A549 (cell line): ENCODE measurements at regions not wholly inside any gene's neighbourhood (a gene's known extent, or its start where the extent isn't known, plus 50 kb on each side); places are given as distances from the start of the nearest gene placed in this dataset.

ENCODE experiments used
- ATAC-seq, 2 experiments: fragments of 200-7000 bp in 1 of 2; fragments of >200 bp in 1 of 2; cut with Nextera tagmentation in 1 of 2; cut with Tn5 transposase in 1 of 2; 3 replicates each; pipeline versions ENCODE4 v1.8.0 to v1.9.1; 2018 to 2020; ENCODE audit warnings: mild to moderate bottlenecking in 1 of 2, moderate library complexity in 1 of 2
- CTCF ChIA-PET: fragments of 300-600 bp; sonication (Branson Sonifier 250); formaldehyde crosslinking; extraction: SDS; loops from one replicate; lab custom pipeline; 2021; ENCODE audit warnings: antibody characterized with exemption, inconsistent platforms; lab: Yijun Ruan, JAX
- POLR2A ChIA-PET: fragments of 350-600 bp; formaldehyde crosslinking; extraction: SDS; loops from one replicate; lab custom pipeline; 2021; ENCODE audit warnings: antibody characterized with exemption, inconsistent platforms; lab: Yijun Ruan, JAX
- DNase-seq, 2 experiments: peaks; one replicate each; pipeline versions ENCODE4 v3.0.0 to v3.0.0-alpha.2; 2011 to 2016; ENCODE audit warnings: low read depth in 1 of 2, low spot score in 1 of 2
- FAIRE-seq: peaks from 2 replicates; lab custom pipeline; 2011; peaks lifted over from hg19 to GRCh38; lab: Jason Lieb, UNC
- H3K27ac ChIP-seq, 2 experiments: fragments of >200 bp; sonication (Bioruptor Twin); formaldehyde crosslinking; 3 replicates each; pipeline ENCODE4 v1.5.1; 2016 to 2017
- H3K4me1 ChIP-seq: fragments of >200 bp; sonication (Bioruptor Twin); formaldehyde crosslinking; 3 replicates; pipeline ENCODE4 v1.6.1; 2016
- H3K4me2 ChIP-seq: fragments of >200 bp; sonication (Bioruptor Twin); formaldehyde crosslinking; 3 replicates; pipeline ENCODE4 v1.6.1; 2016
- H3K4me3 ChIP-seq: fragments of >200 bp; sonication (Bioruptor Twin); formaldehyde crosslinking; 3 replicates; pipeline ENCODE4 v1.5.1; 2016
- H3K9me3 ChIP-seq: fragments of >200 bp; sonication (Bioruptor Twin); formaldehyde crosslinking; 3 replicates; pipeline ENCODE4 v1.6.1; 2016
- BHLHE40 ChIP-seq: IDR thresholded peaks from 2 replicates; pipeline ENCODE4 v1.6.1; 2012; ENCODE audit warnings: low read depth, low read length, inconsistent platforms
- CBX2 ChIP-seq: fragments of 200-600 bp; sonication (generic); IDR thresholded peaks from 2 replicates; pipeline ENCODE4 v1.6.1; 2016; ENCODE audit warnings: low read depth, mild to moderate bottlenecking, borderline replicate concordance
- CBX8 ChIP-seq: fragments of 200-600 bp; sonication (generic); IDR thresholded peaks from 2 replicates; pipeline ENCODE4 v1.6.1; 2016
- HDAC2 ChIP-seq: fragments of 200-600 bp; sonication (generic); IDR thresholded peaks from 2 replicates; pipeline ENCODE4 v1.6.1; 2016
- HEYL ChIP-seq: fragments of 250-450 bp; sonication (Bioruptor Pico); IDR thresholded peaks from 2 replicates; pipeline ENCODE4 v1.8.0; 2021; ENCODE audit warnings: mild to moderate bottlenecking, moderate library complexity
- HOXB13 ChIP-seq: fragments of 250-450 bp; sonication (Bioruptor Pico); IDR thresholded peaks from 2 replicates; pipeline ENCODE4 v1.5.0; 2020; ENCODE audit warnings: low read depth, mild to moderate bottlenecking, moderate library complexity
- HOXB5 ChIP-seq: fragments of 250-450 bp; sonication (Bioruptor Pico); IDR thresholded peaks from 2 replicates; pipeline ENCODE4 v1.5.0; 2020; ENCODE audit warnings: mild to moderate bottlenecking, moderate library complexity
- JUN ChIP-seq, 2 experiments: fragments of >200 bp; sonication (Bioruptor Twin); formaldehyde crosslinking; IDR thresholded peaks; 2 replicates in 1 of 2; 3 replicates in 1 of 2; pipeline ENCODE4 v1.6.1; 2016 to 2017
- KDM1A ChIP-seq: fragments of 200-600 bp; sonication (generic); IDR thresholded peaks from 2 replicates; pipeline ENCODE4 v1.6.1; 2016; ENCODE audit warnings: low read depth, mild to moderate bottlenecking
- KDM5A ChIP-seq: fragments of 200-600 bp; sonication (generic); IDR thresholded peaks from 2 replicates; pipeline ENCODE4 v1.6.1; 2016; ENCODE audit warnings: antibody characterized with exemption, mild to moderate bottlenecking
- MAFK ChIP-seq: fragments of 450-650 bp; IDR thresholded peaks from 2 replicates; pipeline ENCODE4 v1.6.1; 2014; ENCODE audit not compliant: partially characterized antibody
- NPAS2 ChIP-seq: fragments of 250-450 bp; sonication (Bioruptor Pico); IDR thresholded peaks from 2 replicates; pipeline ENCODE4 v1.8.0; 2022; ENCODE audit warnings: mild to moderate bottlenecking, moderate library complexity, borderline replicate concordance
- POLR2AphosphoS2 ChIP-seq: conservative IDR thresholded peaks from 2 replicates; pipeline ENCODE4 v1.6.1; 2012; ENCODE audit warnings: low read length, improper control_type of control experiment, inconsistent platforms
- SMC3 ChIP-seq: fragments of >200 bp; sonication (Bioruptor Twin); formaldehyde crosslinking; IDR thresholded peaks from 3 replicates; pipeline ENCODE4 v1.6.1; 2018; ENCODE audit warnings: inconsistent platforms
- ZC3H11A ChIP-seq: fragments of 450-650 bp; IDR thresholded peaks from 2 replicates; pipeline ENCODE4 v1.6.1; 2014; ENCODE audit warnings: antibody characterized with exemption, mild to moderate bottlenecking
- ZSCAN20 ChIP-seq: fragments of 250-450 bp; sonication (Bioruptor Pico); IDR thresholded peaks from 2 replicates; pipeline ENCODE4 v1.8.0; 2022; ENCODE audit warnings: mild to moderate bottlenecking, moderate library complexity
- WGBS: methylation state at CpG from one replicate; pipeline ENCODE4 v1.1.6; 2017; ENCODE audit errors: missing lambda C conversion rate; 5-methylcytosine and 5-hydroxymethylcytosine counted together
- TF ChIP-seq, protein P1 (sequence below): fragments of >200 bp; sonication (Bioruptor Twin); formaldehyde crosslinking; IDR thresholded peaks from 3 replicates; pipeline ENCODE4 v1.5.1; 2016
- TF ChIP-seq, protein P2 (sequence below): IDR thresholded peaks from 2 replicates; pipeline ENCODE4 v1.6.1; 2012
- TF ChIP-seq, protein P3 (sequence below): fragments of >200 bp; sonication (Bioruptor Twin); formaldehyde crosslinking; IDR thresholded peaks from 3 replicates; pipeline ENCODE4 v1.6.1; 2016
- TF ChIP-seq, protein P4 (sequence below): fragments of 200-600 bp; sonication (generic); IDR thresholded peaks from 2 replicates; pipeline ENCODE4 v1.6.1; 2016; ENCODE audit warnings: antibody characterized with exemption, mild to moderate bottlenecking, moderate library complexity

DNA sequence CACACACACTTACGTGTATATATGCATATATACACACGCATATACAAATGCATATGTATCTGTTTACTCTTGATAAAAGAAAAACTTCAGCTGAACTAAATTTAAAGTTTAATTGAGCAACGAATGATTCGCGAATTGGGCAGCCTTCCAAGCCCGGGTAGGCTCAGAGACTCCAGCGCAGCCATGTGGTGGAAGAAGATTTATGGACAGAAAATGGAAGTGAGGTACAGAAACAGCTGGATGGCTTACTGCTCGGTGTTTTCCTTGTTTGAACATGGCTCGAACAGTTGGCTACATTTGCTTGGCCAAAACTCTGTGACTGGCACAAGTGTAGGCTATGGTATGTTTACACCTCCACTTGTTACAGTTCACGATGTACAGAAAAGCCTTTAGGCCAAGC lies 239.3 kb upstream of the PRDM9 start:
- no peak for FAIRE-seq
- Histone ChIP-seq H3K4me3 (no peak overlapping the region), H3K4me2 (peak overlapping the region; percentile 10; the same call in 1 of the 3 replicates), H3K27ac (no peak overlapping the region), H3K4me1 (0 out of 3 replicates have a peak, but pooled peaks cover 9% of the 10 kb centered on the region), H3K9me3 (no peaks in the 10 kb centered on the region)
- TF ChIP-seq, protein P1, sequence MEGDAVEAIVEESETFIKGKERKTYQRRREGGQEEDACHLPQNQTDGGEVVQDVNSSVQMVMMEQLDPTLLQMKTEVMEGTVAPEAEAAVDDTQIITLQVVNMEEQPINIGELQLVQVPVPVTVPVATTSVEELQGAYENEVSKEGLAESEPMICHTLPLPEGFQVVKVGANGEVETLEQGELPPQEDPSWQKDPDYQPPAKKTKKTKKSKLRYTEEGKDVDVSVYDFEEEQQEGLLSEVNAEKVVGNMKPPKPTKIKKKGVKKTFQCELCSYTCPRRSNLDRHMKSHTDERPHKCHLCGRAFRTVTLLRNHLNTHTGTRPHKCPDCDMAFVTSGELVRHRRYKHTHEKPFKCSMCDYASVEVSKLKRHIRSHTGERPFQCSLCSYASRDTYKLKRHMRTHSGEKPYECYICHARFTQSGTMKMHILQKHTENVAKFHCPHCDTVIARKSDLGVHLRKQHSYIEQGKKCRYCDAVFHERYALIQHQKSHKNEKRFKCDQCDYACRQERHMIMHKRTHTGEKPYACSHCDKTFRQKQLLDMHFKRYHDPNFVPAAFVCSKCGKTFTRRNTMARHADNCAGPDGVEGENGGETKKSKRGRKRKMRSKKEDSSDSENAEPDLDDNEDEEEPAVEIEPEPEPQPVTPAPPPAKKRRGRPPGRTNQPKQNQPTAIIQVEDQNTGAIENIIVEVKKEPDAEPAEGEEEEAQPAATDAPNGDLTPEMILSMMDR: no peak
- TF ChIP-seq KDM1A (no peak), HOXB5 (no peak)
- WGBS: 29% methylated on average over 10 of the region's 10 CpGs
- no peak for ATAC-seq
- POLR2A ChIA-PET: no interaction called here
- DNase-seq: no peak
- CTCF ChIA-PET: interaction anchor here (1.4 kb wide), 1 partner anchor 65 kb away, joined by 3 read pairs; no protein-coding TSS in a partner anchor

DNA sequence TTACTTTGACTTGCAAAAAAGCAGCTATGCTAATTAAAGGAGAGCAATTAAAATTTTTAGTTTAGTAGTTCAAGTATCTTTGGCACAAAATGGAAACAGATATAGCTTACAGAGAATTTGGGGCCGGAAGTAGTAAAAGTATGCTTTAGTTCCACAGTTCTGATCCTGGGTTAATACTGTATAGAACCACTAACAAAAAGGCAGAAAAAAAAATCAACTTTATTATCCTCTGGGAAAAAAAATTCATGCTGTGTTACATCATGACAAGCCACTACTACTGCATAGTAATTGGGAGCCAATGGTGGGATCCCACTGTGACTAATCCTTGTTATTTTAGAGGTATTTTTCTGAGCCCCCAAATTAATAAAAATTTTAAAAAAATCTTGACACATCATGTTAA lies 246.8 kb upstream of the PRDM9 start:
- WGBS: 40% methylated on average over 1 of the region's 1 CpG
- POLR2A ChIA-PET: no interaction called here
- no peak for TF ChIP-seq MAFK
- TF ChIP-seq SMC3: no peak
- no peak for TF ChIP-seq ZSCAN20 (CRISPR knock-in tag)
- TF ChIP-seq, protein P1: no peak
- TF ChIP-seq ZC3H11A: no peak
- no peak for TF ChIP-seq POLR2AphosphoS2
- TF ChIP-seq, protein P2, sequence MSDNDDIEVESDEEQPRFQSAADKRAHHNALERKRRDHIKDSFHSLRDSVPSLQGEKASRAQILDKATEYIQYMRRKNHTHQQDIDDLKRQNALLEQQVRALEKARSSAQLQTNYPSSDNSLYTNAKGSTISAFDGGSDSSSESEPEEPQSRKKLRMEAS: no peak
- no peak for TF ChIP-seq CBX2
- no peak for TF ChIP-seq KDM1A
- TF ChIP-seq BHLHE40: no peak
- FAIRE-seq: no peak
- H3K4me3 ChIP-seq: no peak overlapping the region
- no peak for DNase-seq
- H3K27ac ChIP-seq: no peak overlapping the region
- ATAC-seq: no peak
- no peaks in the 10 kb centered on the region for H3K9me3 ChIP-seq
- CTCF ChIA-PET: no interaction called here
- no peaks in the 10 kb centered on the region for H3K4me1 ChIP-seq
- no peak overlapping the region for H3K4me2 ChIP-seq

DNA sequence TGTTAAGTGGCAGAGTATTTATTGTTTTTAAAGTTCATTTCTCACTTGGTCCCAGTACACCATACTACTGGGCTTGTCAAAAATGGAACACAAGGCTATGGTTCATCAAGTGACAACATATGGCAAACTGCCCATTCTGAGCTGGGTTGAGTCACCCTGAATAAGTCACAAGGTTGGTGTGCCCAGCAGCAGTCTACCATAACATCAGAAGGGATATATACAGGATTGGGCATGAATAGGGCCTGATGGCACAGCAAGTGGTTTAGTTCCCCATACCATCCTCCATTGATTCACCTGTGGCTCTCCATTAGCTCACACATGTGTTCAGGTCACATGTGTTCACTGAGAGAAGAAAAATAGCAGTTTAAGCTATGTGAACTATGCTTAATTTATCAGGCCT lies 249.8 kb upstream of the PRDM9 start:
- ATAC-seq: no peak
- DNase-seq: no peak
- TF ChIP-seq, protein P3, sequence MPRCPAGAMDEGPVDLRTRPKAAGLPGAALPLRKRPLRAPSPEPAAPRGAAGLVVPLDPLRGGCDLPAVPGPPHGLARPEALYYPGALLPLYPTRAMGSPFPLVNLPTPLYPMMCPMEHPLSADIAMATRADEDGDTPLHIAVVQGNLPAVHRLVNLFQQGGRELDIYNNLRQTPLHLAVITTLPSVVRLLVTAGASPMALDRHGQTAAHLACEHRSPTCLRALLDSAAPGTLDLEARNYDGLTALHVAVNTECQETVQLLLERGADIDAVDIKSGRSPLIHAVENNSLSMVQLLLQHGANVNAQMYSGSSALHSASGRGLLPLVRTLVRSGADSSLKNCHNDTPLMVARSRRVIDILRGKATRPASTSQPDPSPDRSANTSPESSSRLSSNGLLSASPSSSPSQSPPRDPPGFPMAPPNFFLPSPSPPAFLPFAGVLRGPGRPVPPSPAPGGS: no peak
- TF ChIP-seq HOXB5 (no peak), NPAS2 (CRISPR knock-in tag) (no peak), HDAC2 (no peak), HOXB13 (CRISPR knock-in tag) (no peak), KDM5A (no peak), JUN (IDR thresholded peaks at IDR 0.05) (no peak), CBX8 (no peak), HEYL (CRISPR knock-in tag) (no peak)
- TF ChIP-seq, protein P4, sequence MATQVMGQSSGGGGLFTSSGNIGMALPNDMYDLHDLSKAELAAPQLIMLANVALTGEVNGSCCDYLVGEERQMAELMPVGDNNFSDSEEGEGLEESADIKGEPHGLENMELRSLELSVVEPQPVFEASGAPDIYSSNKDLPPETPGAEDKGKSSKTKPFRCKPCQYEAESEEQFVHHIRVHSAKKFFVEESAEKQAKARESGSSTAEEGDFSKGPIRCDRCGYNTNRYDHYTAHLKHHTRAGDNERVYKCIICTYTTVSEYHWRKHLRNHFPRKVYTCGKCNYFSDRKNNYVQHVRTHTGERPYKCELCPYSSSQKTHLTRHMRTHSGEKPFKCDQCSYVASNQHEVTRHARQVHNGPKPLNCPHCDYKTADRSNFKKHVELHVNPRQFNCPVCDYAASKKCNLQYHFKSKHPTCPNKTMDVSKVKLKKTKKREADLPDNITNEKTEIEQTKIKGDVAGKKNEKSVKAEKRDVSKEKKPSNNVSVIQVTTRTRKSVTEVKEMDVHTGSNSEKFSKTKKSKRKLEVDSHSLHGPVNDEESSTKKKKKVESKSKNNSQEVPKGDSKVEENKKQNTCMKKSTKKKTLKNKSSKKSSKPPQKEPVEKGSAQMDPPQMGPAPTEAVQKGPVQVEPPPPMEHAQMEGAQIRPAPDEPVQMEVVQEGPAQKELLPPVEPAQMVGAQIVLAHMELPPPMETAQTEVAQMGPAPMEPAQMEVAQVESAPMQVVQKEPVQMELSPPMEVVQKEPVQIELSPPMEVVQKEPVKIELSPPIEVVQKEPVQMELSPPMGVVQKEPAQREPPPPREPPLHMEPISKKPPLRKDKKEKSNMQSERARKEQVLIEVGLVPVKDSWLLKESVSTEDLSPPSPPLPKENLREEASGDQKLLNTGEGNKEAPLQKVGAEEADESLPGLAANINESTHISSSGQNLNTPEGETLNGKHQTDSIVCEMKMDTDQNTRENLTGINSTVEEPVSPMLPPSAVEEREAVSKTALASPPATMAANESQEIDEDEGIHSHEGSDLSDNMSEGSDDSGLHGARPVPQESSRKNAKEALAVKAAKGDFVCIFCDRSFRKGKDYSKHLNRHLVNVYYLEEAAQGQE: no peak
- Histone ChIP-seq H3K9me3 (no peaks in the 10 kb centered on the region), H3K4me2 (no peak overlapping the region), H3K27ac (no peak overlapping the region), H3K4me3 (no peak overlapping the region), H3K4me1 (no peaks in the 10 kb centered on the region)
- FAIRE-seq: no peak
- CTCF ChIA-PET: no interaction called here
- POLR2A ChIA-PET: no interaction called here
